Heart left ventricle (tissue), 16 donors: ENCODE measurements at regions not wholly inside any gene's neighbourhood (a gene's known extent, or its start where the extent isn't known, plus 50 kb on each side); places are given as distances from the start of the nearest gene placed in this dataset.

ENCODE experiments used
- ATAC-seq, 4 donors: fragments of 200-7000 bp; cut with Tn5 transposase; one replicate each; pipeline ENCODE4 v1.9.1; 2020 to 2022; ENCODE audit warnings: moderate library complexity in 4 of 4, mild to moderate bottlenecking in 3 of 4, moderate number of reproducible peaks in 1 of 4
- DNase-seq, 5 donors: peaks; one replicate each; pipeline ENCODE4 v3.0.0-alpha.2; 2020
- H3K27ac ChIP-seq, 12 donors: fragments of 200-600 bp; sonication (generic) in 4 of 12; one replicate each; pipeline versions ENCODE4 v1.5.0 to v1.8.0; 2016 to 2022; ENCODE audit warnings: mild to moderate bottlenecking in 2 of 12
- H3K27me3 ChIP-seq, 9 donors: fragments of 200-600 bp; sonication (generic) in 2 of 9; one replicate each; pipeline versions ENCODE4 v1.5.1 to v1.8.0; 2016 to 2022; ENCODE audit warnings: mild to moderate bottlenecking in 3 of 9
- H3K36me3 ChIP-seq, 9 donors: fragments of 200-600 bp; sonication (generic) in 2 of 9; one replicate each; pipeline versions ENCODE4 v1.5.0 to v1.8.0; 2018 to 2022; ENCODE audit warnings: mild to moderate bottlenecking in 2 of 9
- H3K4me1 ChIP-seq, 12 donors: fragments of 200-600 bp; sonication (generic) in 4 of 12; one replicate each; pipeline versions ENCODE4 v1.5.0 to v1.8.0; 2016 to 2022; ENCODE audit warnings: mild to moderate bottlenecking in 3 of 12
- H3K4me3 ChIP-seq, 12 donors: fragments of 200-600 bp; sonication (generic) in 4 of 12; one replicate each; pipeline versions ENCODE4 v1.5.0 to v1.8.0; 2017 to 2022; ENCODE audit warnings: mild to moderate bottlenecking in 9 of 12, moderate library complexity in 4 of 12
- H3K9me3 ChIP-seq, 12 donors: fragments of 200-600 bp; sonication (generic) in 4 of 12; one replicate each; pipeline versions ENCODE4 v1.5.0 to v1.8.0; 2016 to 2022; ENCODE audit warnings: mild to moderate bottlenecking in 1 of 12
- POLR2A ChIP-seq, 2 donors: fragments of 450-650 bp; IDR thresholded peaks; one replicate each; pipeline ENCODE4 v1.6.1; 2017; ENCODE audit warnings: antibody characterized with exemption in 2 of 2, mild to moderate bottlenecking in 2 of 2, moderate library complexity in 2 of 2
- WGBS, 4 donors: extraction: QIAGEN DNeasy Blood & Tissue Kit in 2 of 4; methylation state at CpG; one replicate each; pipeline versions ENCODE4 v1.1.5 to v1.1.7; 2013 to 2018; 5-methylcytosine and 5-hydroxymethylcytosine counted together
- intact Hi-C, 10 donors: fragments of 100-400 bp; cut with DNase I; formaldehyde crosslinking; loops; one replicate each; pipeline versions ENCODE4 v1.11.1 to v1.14.2; 2022
- TF ChIP-seq, protein P1 (sequence below), 12 donors: fragments of 200-600 bp; sonication (generic) in 4 of 12; IDR thresholded peaks; one replicate each; pipeline versions ENCODE4 v1.5.0 to v1.8.0; 2018 to 2022; ENCODE audit warnings: antibody characterized with exemption in 12 of 12, mild to moderate bottlenecking in 5 of 12
- donor health status: ischemic (EF 13 %, LVEDD 7.1; RV severe dilation, severe dysfunction).
- donor health status: healthy with polysubstance abuse.
- donor health status: DM: no; HTN: yes; CAD: no.
- donor health status: DM: no; HTN: no; CAD: no.
- donor health status: ischemic (EF 25% LVEDD 6.9; RV normal size, moderate dysfunction).
- donor health status: ischemic (EF 25% LVEDD 5.7; RV mildly dilated, moderate dysfunction).
- donor health status: healthy.
- donor health status: DM: yes; HTN: yes; CAD: no.
- donor health status: ischemic (EF 35%, LVEDD 5.7; RV mildly dilated, moderate dysfunction).
- donor health status: nonischemic (EF 11% LVEDD 7.7; RV severe dilation, severe dysfunction).
- donor health status: DM: yes; HTN: yes; CAD: no.
- donor health status: PGD.
- donor health status: ischemic (EF 29% LVEDD 5.4; RV normal size, mild dysfunction).
- donor health status: nonischemic (EF 23%, LVEDD 6.1; RV moderate dilation, normal function).

GRCh38 chr10:4763960-4764428 lies 62.0 kb upstream of the AKR1E2 start:
- no peak overlapping the region for H3K27ac ChIP-seq
- intact Hi-C loops, result loop anchor here in 8 of 10 donors (5.0 to 10.0 kb wide), 8 partner anchors 52 to 1567 kb away; partner anchors contain the start of gene KLF6 (in 4 of the 8)
- DNase-seq (no peak), ATAC-seq (peak in 1 of 4 donors; percentile 26)
- no peaks in the 10 kb centered on the region for H3K36me3 ChIP-seq
- no peaks in the 10 kb centered on the region for H3K27me3 ChIP-seq
- H3K4me1 ChIP-seq, result peaks cover 0 to 28% (median 17%) of the 10 kb centered on the region in 12 donors
- no peak for TF ChIP-seq POLR2A (IDR thresholded peaks at IDR 0.05)
- TF ChIP-seq, protein P1, sequence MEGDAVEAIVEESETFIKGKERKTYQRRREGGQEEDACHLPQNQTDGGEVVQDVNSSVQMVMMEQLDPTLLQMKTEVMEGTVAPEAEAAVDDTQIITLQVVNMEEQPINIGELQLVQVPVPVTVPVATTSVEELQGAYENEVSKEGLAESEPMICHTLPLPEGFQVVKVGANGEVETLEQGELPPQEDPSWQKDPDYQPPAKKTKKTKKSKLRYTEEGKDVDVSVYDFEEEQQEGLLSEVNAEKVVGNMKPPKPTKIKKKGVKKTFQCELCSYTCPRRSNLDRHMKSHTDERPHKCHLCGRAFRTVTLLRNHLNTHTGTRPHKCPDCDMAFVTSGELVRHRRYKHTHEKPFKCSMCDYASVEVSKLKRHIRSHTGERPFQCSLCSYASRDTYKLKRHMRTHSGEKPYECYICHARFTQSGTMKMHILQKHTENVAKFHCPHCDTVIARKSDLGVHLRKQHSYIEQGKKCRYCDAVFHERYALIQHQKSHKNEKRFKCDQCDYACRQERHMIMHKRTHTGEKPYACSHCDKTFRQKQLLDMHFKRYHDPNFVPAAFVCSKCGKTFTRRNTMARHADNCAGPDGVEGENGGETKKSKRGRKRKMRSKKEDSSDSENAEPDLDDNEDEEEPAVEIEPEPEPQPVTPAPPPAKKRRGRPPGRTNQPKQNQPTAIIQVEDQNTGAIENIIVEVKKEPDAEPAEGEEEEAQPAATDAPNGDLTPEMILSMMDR (IDR thresholded peaks at IDR 0.05), result no peak
- no peak overlapping the region for H3K4me3 ChIP-seq
- WGBS, 4 donors, result 91 to 94% (median 92%) methylated on average over 6 of the region's 6 CpGs
- no peaks in the 10 kb centered on the region for H3K9me3 ChIP-seq

DNA sequence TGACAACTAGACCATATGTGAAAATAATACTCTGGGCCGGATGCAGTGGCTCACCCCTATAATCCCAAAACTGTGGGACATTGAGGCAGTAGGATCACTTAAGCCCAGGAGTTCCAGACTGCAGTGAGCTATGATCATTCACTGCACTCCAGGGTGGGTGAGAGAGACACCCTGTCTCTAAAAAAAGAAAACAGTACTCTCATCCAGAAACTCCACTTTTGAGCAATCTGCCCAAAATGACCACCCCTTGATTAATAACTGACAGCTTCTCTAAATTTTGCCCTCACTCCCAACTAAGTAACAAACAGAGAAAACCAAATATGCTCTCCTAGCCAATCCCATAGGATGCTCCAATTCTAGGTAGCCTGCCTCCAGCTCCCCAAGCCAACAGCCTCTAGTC lies 62.5 kb upstream of the AKR1E2 start:
- no peak for TF ChIP-seq POLR2A (IDR thresholded peaks at IDR 0.05)
- TF ChIP-seq, protein P1 (IDR thresholded peaks at IDR 0.05), result no peak
- no peak for DNase-seq
- Histone ChIP-seq H3K36me3 (no peaks in the 10 kb centered on the region), H3K4me3 (no peak overlapping the region), H3K4me1 (peaks cover 0 to 28% (median 17%) of the 10 kb centered on the region in 12 donors), H3K27ac (no peak overlapping the region), H3K27me3 (no peaks in the 10 kb centered on the region), H3K9me3 (no peaks in the 10 kb centered on the region)
- intact Hi-C loops, result loop anchor here in 8 of 10 donors (5.0 to 10.0 kb wide), 8 partner anchors 51 to 1566 kb away; partner anchors contain the start of gene KLF6 (in 4 of the 8)
- ATAC-seq, result no peak
- WGBS, 4 donors, result 93 to 100% (median 96%) methylated on average over 1 of the region's 1 CpG

DNA sequence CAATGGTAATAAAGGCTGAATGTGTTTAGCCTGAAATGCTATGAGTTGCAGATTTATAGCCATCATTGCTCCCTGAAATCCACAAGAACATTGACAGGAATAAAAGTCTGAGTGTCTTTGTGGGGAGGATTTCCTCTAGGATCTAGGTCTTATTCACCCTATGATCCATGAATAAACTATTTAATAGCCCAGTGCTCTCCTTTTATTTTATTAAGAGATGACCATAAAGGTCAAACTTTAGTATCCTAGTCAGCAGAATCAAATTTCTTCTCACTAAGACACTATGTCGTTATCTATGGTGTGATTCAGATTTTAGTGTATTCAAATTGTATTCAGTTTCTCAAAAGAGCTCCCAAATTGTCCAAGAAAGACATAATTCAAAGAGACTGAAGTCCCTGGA lies 67.8 kb upstream of the AKR1E2 start:
- H3K27me3 ChIP-seq, result no peaks in the 10 kb centered on the region
- no peak overlapping the region for H3K27ac ChIP-seq
- no peak overlapping the region for H3K4me3 ChIP-seq
- intact Hi-C loops, result no loop called here
- no peaks in the 10 kb centered on the region for H3K9me3 ChIP-seq
- ATAC-seq, result no peak
- no peak for DNase-seq
- WGBS, 4 donors, result 95 to 99% (median 98%) methylated on average over 1 of the region's 1 CpG
- TF ChIP-seq, protein P1 (IDR thresholded peaks at IDR 0.05), result no peak
- TF ChIP-seq POLR2A (IDR thresholded peaks at IDR 0.05), result no peak
- H3K4me1 ChIP-seq, result no peaks in the 10 kb centered on the region
- no peaks in the 10 kb centered on the region for H3K36me3 ChIP-seq

DNA sequence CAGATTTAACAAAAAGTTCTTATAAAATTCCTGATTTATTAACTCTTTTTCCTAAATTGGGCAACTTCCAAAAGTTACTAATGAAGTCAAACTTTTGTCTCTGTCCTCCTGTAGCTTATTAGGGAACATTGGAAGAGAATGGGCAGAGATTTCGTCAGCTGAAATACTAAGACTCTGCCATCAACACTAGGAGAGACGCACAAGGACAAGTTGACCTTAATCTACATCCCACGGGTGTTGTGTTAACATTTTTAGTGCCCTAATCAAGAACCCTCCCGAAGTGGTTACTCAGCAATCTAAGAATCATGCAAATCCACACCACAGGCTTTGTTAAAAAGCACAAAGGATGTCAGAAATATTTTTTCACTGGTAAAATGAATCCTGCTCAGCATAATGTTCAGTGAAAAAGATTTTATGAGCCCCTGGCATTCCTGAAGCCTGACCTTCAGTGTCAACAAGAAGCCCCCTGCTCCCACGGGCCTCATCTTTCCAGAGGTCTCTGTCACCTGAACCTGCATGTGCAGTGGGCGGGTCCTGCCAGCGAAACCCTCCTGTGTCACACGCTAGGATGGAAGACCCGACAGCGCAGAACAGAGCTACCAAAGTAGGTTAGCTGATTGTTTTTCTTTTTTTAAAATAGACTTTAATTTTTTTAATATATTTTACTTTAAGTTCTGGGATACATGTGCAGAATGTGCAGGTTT lies 70.6 kb upstream of the AKR1E2 start:
- Histone ChIP-seq H3K27ac (no peak overlapping the region), H3K4me3 (no peak overlapping the region), H3K9me3 (no peaks in the 10 kb centered on the region), H3K36me3 (no peaks in the 10 kb centered on the region), H3K27me3 (no peaks in the 10 kb centered on the region), H3K4me1 (no peaks in the 10 kb centered on the region)
- DNase-seq (no peak), ATAC-seq (no peak)
- intact Hi-C loops, result no loop called here
- no peak for TF ChIP-seq POLR2A (IDR thresholded peaks at IDR 0.05)
- TF ChIP-seq, protein P1 (IDR thresholded peaks at IDR 0.05), result no peak
- 69 to 75% (median 70%) methylated on average over 10 of the region's 10 CpGs for WGBS, 4 donors
